ENCODE measurements at regions not wholly inside any gene's neighbourhood (a gene's known extent, or its start where the extent isn't known, plus 50 kb on each side); places are given as distances from the start of the nearest gene placed in this dataset.

DNA sequence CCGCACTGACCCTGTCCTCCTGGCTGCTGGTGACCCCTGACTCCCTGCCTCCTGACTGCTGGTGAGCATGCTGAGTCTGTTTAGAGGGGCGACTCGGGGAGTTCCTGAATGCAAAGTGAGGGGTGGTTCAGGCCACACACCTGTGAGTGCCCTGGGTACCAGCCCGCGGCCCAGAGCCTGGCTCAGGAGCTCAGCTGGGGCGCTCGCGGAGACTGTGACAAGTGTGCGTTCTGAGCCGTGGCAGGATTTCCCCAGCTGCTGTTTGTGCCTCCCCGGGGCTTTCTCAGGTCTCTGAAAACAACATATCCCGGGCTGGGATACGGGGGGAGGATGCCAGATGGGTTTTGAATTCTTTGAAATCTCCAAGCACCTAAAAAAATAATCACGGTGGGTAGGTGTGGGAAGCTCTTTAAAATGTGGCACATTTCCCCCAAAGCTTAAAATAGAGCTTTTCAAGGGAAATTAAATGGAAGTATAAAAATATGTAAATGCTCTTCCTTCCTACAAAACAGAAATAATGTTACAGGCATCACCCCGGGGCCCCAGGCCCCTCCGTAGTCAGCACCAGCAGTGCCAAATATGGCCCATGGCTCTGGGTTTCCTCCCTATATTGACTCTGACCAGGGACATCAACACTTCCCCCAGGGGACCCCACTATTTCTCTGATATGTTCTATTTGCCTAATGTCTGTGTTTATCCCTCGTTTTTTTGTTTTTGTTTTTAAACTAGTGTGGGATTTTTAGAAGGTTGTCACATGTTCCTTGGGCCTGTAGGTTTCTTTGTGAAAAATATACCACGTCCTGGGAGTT, 49.9 kb upstream of the TAGAP start:
- peaks cover 0 to 24% (median 0%) of the 10 kb centered on the region in 9 donors for H3K4me1 ChIP-seq
- H3K9me3 ChIP-seq, result no peaks in the 10 kb centered on the region
- H3K27ac ChIP-seq, result peak overlapping the region in 1 of 10 donors; percentile 8
- no peaks in the 10 kb centered on the region for H3K36me3 ChIP-seq
- no peak overlapping the region for H3K4me3 ChIP-seq
- 57 to 60% methylated on average over 18 of the region's 18 CpGs for WGBS, 2 donors
- ATAC-seq (no peak), DNase-seq (no peak)
- peaks cover 0 to 6% (median 0%) of the 10 kb centered on the region in 7 donors for H3K27me3 ChIP-seq
- intact Hi-C loops (cut with DNase I), result no loop called here
- TF ChIP-seq, protein P1, sequence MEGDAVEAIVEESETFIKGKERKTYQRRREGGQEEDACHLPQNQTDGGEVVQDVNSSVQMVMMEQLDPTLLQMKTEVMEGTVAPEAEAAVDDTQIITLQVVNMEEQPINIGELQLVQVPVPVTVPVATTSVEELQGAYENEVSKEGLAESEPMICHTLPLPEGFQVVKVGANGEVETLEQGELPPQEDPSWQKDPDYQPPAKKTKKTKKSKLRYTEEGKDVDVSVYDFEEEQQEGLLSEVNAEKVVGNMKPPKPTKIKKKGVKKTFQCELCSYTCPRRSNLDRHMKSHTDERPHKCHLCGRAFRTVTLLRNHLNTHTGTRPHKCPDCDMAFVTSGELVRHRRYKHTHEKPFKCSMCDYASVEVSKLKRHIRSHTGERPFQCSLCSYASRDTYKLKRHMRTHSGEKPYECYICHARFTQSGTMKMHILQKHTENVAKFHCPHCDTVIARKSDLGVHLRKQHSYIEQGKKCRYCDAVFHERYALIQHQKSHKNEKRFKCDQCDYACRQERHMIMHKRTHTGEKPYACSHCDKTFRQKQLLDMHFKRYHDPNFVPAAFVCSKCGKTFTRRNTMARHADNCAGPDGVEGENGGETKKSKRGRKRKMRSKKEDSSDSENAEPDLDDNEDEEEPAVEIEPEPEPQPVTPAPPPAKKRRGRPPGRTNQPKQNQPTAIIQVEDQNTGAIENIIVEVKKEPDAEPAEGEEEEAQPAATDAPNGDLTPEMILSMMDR (IDR thresholded peaks at IDR 0.05), result no peak
